ENCODE measurements at regions not wholly inside any gene's neighbourhood (a gene's known extent, or its start where the extent isn't known, plus 50 kb on each side); places are given as distances from the start of the nearest gene placed in this dataset.

DNA sequence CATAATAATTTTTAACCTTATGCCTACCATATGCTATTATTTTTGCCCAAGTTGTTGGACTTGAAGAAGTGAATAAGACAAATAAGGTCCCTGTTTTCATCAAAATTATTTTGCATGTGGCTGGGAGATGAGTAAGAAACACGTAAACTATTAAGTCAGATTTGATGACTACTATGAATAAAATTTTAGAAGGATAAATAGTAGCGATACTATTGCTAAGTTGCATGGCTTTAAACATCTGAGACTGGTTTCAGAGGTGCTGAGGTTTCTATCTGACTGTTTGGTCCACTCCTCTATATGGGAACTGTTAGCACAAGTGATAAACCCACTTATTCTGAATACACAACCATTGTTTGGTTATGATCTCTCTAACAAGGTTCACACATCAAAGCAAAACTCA is 674.3 kb upstream of the MDGA2 start:
- H3K4me2 ChIP-seq (replicated peaks; ENCODE audit: extremely low read depth, low read length, poor library complexity, severe bottlenecking) = no peak overlapping the region
- no peaks in the 10 kb centered on the region for H4K20me1 ChIP-seq (ENCODE audit: insufficient read depth, low read length)
- Mint-ChIP-seq H3K9me3 (no peaks in the 10 kb centered on the region), H3K27me3 (ENCODE audit: low read depth in 3 of 3) (no peaks in the 10 kb centered on the region), H3K4me3 (no peak overlapping the region), H3K36me3 (no peaks in the 10 kb centered on the region), H3K27ac (no peak overlapping the region), H3K4me1 (no peaks in the 10 kb centered on the region)
- no peak overlapping the region for H3K4me3 ChIP-seq (replicated peaks in 1 of 3; ENCODE audit: low read depth in 2 of 3, low read length in 3 of 3)
- WGBS (ENCODE audit: insufficient coverage) = no CpG with 5 or more reads among the region's 2 CpGs
- no peak overlapping the region for H2AFZ ChIP-seq (ENCODE audit: insufficient read depth, low read depth, low read length, poor library complexity, severe bottlenecking)
- TF ChIP-seq CTCF (IDR thresholded peaks at IDR 0.05) = no peak
- H3K79me2 ChIP-seq (ENCODE audit: insufficient read depth, low read length) = no peaks in the 10 kb centered on the region
- no peaks in the 10 kb centered on the region for H3K9me3 ChIP-seq (replicated peaks in 1 of 2; ENCODE audit: control insufficient read depth in 1 of 2, insufficient read depth in 1 of 2, low read length in 2 of 2)
- intact Hi-C loops (cut with micrococcal nuclease) = no loop called here
- H3K4me1 ChIP-seq (ENCODE audit: control insufficient read depth in 1 of 2, insufficient read depth in 2 of 2, low read length in 2 of 2) = no peaks in the 10 kb centered on the region
- no peak for DNase-seq
- H3K36me3 ChIP-seq (replicated peaks in 1 of 2; ENCODE audit: control insufficient read depth in 1 of 2, insufficient read depth in 2 of 2, low read length in 2 of 2) = no peaks in the 10 kb centered on the region
- no peak overlapping the region for H3K9ac ChIP-seq (ENCODE audit: insufficient read depth, low read length, poor library complexity, severe bottlenecking)
- no peaks in the 10 kb centered on the region for H3K27me3 ChIP-seq (ENCODE audit: control insufficient read depth in 2 of 2, insufficient read depth in 2 of 2, low read length in 2 of 2)
- no peak overlapping the region for H3K27ac ChIP-seq (ENCODE audit: low read depth in 1 of 2, low read length in 2 of 2)

GRCh38 chr14:48341069-48341468 is 665.7 kb upstream of the MDGA2 start:
- intact Hi-C loops (cut with micrococcal nuclease) = no loop called here
- no peaks in the 10 kb centered on the region for H4K20me1 ChIP-seq (ENCODE audit: insufficient read depth, low read length)
- H2AFZ ChIP-seq (ENCODE audit: insufficient read depth, low read depth, low read length, poor library complexity, severe bottlenecking) = no peak overlapping the region
- no peak for TF ChIP-seq CTCF (IDR thresholded peaks at IDR 0.05)
- peaks cover 0 to 5% (median 3%) of the 10 kb centered on the region in 7 donors for H3K9me3 Mint-ChIP-seq
- H3K79me2 ChIP-seq (ENCODE audit: insufficient read depth, low read length) = no peaks in the 10 kb centered on the region
- H3K4me3 Mint-ChIP-seq = no peak overlapping the region
- no peak overlapping the region for H3K9ac ChIP-seq (ENCODE audit: insufficient read depth, low read length, poor library complexity, severe bottlenecking)
- H3K4me2 ChIP-seq (replicated peaks; ENCODE audit: extremely low read depth, low read length, poor library complexity, severe bottlenecking) = no peak overlapping the region
- no peaks in the 10 kb centered on the region for H3K4me1 Mint-ChIP-seq
- H3K9me3 ChIP-seq (replicated peaks in 1 of 2; ENCODE audit: control insufficient read depth in 1 of 2, insufficient read depth in 1 of 2, low read length in 2 of 2) = no peaks in the 10 kb centered on the region
- H3K27me3 ChIP-seq (ENCODE audit: control insufficient read depth in 2 of 2, insufficient read depth in 2 of 2, low read length in 2 of 2) = no peaks in the 10 kb centered on the region
- no peaks in the 10 kb centered on the region for H3K36me3 Mint-ChIP-seq
- H3K27ac Mint-ChIP-seq = no peak overlapping the region
- H3K27me3 Mint-ChIP-seq (ENCODE audit: low read depth in 3 of 3) = no peaks in the 10 kb centered on the region
- no peak overlapping the region for H3K27ac ChIP-seq (ENCODE audit: low read depth in 1 of 2, low read length in 2 of 2)
- no peaks in the 10 kb centered on the region for H3K4me1 ChIP-seq (ENCODE audit: control insufficient read depth in 1 of 2, insufficient read depth in 2 of 2, low read length in 2 of 2)
- no peaks in the 10 kb centered on the region for H3K36me3 ChIP-seq (replicated peaks in 1 of 2; ENCODE audit: control insufficient read depth in 1 of 2, insufficient read depth in 2 of 2, low read length in 2 of 2)
- no peak for DNase-seq
- H3K4me3 ChIP-seq (replicated peaks in 1 of 3; ENCODE audit: low read depth in 2 of 3, low read length in 3 of 3) = no peak overlapping the region
- WGBS (ENCODE audit: insufficient coverage) = no CpG with 5 or more reads among the region's 1 CpG
